NCI-H2081 (cell line): ENCODE measurements at regions not wholly inside any gene's neighbourhood (a gene's known extent, or its start where the extent isn't known, plus 50 kb on each side); places are given as distances from the start of the nearest gene placed in this dataset.
A peak's percentile ranks its signal among the peaks of the same experiment; 100 is the strongest.

Source experiments
- DNase-seq, 2 experiments: peaks; one replicate each; lab custom pipeline; 2025; lab: John Stamatoyannopoulos, UW

DNA sequence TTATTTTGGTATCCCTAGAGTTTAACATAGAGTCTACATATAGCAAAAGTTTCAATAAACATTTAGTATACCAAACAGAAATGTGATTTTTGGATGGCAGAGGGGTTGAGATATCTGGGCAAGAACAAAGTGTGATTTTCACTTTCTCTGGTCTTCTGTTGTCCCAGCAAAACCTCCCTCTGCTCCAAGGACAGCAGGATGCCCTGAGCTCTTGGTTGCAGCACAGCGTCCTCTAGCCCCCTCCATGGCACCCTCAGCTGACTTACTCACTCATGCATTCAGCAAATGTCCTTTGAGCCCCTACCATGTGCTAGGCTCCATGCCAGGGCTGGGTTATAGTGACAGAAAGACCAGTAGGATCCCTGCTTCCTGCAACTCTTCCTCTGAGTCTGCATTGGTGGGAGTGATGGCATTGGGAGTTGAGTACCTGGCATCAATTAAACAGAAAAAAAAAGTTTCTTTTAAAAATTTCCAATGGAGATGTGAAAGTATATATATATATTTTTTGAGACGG lies 104.8 kb upstream of the UBL3 start:
- DNase-seq: no peak

DNA sequence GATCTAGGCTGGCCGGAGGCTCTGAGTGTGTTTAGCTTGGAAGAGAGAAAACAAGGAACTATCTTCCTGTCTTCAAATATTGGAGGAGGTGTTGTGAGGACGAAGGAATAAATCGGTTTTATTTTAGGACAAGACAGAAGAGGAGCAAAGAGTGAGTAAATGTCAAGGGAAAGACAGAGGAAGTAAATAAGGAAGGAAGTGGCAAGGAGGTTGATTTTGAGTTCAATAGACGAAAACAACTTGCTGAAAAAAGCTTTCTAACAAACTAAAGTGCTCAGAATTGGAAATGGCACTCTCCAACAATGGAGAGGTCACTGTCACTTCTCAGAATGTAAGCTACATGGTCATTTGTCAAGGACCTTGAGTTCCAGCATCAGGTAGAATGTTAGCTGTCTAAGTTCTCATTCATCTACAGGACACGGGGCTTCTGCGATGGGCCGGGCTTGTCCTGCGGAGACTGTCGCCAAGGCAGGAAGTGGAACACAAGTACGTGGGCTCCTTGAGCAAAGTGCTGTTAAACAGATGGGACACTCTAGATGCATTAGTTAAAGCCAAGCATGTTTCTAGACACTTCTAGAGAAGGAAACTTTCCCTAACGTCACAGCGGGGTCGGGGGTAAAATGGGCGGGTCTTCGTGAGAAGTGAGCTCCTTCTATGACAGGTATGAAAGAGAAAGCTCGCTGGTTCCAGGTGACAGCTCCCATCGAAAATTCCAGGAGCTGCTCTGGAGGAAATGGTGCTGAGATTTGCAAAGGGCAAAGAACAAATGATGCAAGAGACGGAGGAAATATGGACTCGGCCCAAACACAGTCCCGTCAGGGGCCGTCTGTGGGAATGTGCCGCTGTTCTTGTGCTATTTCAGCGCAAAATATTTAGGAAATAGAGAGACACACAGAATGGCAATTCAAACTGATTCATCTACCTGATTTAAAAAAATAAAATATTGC lies 103.9 kb upstream of the UBL3 start:
- no peak for DNase-seq

- no peak for DNase-seq
These were observed 103.1 kb upstream of the UBL3 start for GRCh38 chr13:29953542-29953941.

DNA sequence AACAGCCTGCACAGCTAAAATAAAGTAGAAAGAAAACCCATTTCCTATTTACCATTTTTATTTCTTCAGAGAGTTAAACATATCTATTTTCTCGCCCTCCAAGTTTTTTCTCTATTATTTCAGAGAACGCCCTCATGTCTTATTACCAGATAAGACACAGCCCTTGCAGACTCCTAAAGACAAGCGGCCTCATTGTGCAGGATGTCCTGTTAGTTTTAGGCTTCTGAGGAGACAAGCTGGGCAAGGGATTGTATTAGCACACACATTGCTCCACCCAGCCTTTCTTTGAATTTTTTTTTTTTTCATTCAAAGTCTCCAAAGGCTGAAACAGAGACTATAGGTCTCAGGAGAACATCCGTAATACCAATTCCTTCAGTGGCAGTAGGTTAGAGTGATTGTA lies 101.8 kb upstream of the UBL3 start:
- DNase-seq: no peak

- DNase-seq: no peak
These were observed 98.4 kb upstream of the UBL3 start for GRCh38 chr13:29948791-29949190.

DNA sequence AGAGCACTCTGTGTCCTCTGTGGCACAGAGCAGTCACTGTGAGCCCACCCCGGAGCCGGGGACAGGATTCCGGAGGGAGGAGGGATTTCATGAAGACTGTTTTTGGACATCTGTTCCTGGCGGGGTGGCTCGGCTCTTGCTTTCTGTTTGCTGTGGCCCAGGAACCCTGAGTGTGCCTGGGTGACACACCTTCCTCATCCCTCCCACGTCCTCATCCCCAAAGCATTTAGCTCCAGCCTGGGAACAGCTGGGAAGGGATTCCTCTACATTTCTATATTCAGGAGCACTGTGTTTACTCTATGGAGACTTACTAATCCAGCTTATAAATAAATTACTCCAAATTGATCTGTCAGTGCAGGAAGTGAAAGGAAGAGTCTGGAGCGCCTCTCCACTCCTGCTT lies 97.8 kb upstream of the UBL3 start:
- no peak for DNase-seq

DNA sequence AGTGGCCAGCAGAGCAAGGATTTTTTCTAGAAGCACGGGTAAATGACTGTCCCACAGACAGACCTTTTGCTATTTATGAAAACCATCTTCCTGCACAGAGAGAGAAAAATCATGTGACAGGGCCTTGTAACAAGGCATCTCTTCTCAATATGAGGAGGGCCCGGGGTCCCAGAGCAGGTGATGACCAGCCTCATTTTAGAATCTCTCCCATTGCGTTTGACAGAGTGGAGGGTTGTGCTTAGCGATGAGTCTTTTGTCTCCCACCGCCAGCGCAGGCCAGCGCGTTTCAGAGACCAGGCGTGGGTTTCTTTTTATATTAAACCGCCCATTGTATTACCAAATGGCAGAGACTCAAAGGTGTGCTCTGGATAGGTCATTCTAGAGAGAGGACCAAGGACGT lies 97.4 kb upstream of the UBL3 start:
- no peak for DNase-seq

DNA sequence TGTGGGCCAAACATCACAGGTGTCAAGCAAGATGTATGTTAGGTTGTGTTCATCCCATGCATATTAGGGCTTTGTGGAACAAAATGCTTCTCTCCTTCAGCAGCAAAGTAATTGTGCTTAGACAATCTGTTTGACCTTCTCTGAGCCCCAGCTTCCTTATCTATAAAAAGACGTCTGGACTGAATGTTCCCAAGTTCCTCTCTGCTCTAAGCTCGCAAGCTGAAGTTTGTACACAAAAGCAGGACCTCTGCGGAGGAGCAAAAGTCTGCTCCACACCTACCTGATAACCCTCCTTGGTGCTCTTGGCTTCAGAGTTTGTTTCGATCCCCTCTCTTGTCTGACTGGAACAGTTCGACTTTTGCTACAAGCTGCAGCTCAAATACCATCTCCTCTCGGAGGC lies 95.7 kb upstream of the UBL3 start:
- no peak for DNase-seq

DNA sequence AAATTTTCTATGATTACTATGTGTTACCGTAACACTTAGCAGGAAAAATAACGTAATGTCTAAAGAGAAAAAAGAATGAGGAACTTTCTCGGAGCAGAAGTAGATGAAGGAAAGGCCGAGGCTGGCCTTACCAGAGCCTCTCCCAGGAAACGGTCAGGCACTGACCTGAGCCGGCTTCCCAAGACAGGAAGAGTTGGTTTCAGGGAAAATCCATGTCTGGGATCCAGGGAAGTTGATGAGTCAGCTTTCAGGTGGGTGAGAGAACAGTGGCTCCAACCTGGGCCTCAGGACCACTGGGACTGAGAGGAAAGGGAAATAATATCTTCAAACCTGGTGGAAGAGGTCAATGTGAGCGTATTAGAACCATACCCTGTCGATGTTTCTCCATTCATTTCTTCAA lies 93.3 kb upstream of the UBL3 start:
- no peak for DNase-seq

DNA sequence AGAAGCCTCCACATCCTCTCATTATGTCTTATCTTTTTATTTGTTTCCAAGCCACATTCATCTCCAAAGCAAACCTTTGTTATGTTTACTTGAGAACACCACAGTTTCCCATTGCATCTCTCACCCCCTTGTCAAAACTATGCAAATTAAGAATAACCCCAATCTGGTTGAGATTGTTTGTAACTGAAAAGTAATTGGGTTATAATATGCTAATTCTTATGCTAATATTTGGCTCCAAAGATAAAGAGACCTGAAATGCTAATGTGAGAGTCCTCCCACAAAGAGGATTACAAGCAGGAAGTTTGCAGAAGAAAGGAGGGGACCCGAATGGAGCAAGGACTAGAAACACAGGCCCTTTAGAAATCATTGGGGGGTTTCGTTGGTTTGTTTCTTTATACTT lies 92.9 kb upstream of the UBL3 start:
- DNase-seq: no peak

DNA sequence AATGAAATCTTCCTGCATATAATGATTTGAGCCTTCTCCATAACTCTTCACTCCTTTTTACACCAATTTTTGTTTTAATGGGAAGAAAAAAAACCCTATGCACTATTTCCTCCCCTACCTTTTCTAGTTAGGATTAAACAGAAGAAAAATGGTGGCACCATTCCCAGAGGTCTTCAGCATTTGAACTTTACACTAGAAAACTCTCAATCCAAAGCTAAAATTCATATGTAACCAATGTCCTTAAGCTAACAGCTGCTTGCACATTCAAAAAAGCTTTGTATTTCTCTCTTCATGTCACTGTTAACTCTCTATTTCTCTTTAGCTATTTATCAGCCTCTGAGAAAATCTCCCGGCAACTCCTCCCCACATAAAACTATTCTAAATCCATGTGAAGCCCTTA lies 90.3 kb upstream of the UBL3 start:
- DNase-seq: no peak

GRCh38 chr13:29939158-29939557 lies 88.7 kb upstream of the UBL3 start:
- no peak for DNase-seq

DNA sequence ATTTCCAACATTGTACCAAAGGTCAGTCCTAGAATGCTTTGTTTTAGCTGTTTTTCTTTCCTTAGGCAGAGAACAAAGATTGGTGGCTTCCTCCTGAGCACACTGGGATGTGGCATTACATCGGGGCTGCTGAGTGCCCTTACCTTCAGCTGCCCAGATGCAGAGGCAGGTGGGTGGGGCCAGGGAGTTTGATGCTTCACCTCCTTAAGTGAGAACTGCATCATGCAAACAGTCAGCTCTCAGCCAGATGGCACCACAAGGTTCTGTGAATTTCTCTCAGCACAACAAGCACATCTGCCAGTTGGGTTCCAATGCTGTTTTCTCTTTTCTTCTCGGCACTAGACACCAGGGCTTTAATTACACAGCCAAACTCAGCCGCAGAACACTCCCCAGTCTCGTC lies 87.4 kb upstream of the UBL3 start:
- DNase-seq: no peak

DNA sequence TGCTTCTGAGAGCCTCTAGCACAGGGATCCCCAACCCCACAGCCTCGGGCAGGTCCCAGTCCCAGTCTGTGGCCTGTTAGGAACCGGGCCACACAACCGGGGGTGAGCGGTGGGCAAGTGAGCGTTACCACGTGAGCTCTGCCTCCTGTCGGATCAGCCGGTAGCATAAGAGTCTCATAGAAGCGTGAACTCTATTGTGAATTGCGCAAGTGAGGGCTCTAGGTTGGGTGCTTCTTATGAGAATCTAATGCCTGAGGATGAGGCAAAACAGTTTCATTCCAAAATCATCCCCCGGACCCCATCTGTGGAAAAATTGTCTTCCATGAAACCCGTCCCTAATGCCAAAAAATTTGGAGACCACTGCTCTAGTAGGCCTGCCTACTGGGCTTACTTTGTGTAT lies 87.0 kb upstream of the UBL3 start:
- no peak for DNase-seq

DNA sequence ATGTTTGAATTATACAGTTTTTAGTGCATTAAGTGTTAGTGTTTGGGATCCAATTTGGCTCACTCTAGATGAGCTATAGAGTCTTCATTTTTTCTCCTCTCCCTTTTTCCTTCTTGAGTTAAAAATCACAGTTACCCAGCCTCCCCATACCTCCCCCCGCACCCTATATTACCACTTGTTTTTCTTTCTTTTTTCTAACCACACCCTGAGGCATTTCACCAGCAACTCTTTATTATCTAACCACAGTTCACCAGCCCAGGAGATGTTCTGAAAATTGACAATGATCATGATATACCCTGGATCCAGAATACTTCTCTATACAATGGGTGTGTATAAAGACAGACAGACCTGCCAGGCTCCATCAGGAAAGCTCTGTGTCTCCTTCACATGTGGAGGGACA lies 86.5 kb upstream of the UBL3 start:
- DNase-seq: no peak

DNA sequence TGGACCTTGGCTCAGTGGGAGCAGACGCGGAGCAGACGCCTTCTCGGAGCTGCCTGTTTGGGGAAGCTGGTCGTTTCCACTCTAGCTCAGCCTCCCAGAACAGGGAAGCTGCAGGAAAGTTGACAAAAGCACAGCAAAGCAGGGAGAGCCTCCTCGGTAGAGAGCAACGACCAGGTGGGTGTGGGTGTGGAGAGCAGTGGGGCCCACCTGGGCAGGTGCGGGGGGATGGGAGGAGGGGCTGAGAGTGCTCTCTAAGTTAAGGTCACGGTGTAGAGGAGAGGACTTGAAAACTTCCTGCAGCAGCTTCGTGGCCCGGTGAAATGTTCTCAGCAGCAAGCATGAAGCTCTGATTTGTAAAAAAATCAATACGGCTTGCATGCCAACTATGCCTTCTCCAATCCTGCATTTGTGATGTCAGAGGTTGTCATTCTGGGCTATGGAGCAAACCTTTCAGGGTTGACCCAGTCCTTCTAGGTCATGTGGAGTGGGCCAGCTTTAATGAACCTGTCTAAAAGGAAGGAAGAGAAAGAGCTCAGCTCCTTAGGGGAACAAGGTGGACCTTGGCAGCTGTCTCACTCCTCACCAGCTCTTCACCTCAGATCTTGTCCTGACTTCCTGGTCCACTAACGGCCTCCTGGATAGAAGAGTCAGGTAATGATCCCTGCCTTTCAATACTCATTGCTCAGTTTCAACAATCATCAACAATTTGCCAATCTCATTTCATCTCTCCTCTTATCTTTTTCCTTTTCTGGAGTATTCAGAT lies 85.8 kb upstream of the UBL3 start:
- peak in 1 of 2 experiments; percentile 24 for DNase-seq

- DNase-seq: peak; percentile 24 to 48
These were observed 85.0 kb upstream of the UBL3 start for GRCh38 chr13:29935309-29935981.

- DNase-seq: peak in 1 of 2 experiments; percentile 40
These were observed 84.3 kb upstream of the UBL3 start for GRCh38 chr13:29934531-29935308.

GRCh38 chr13:29933401-29933800 lies 83.0 kb upstream of the UBL3 start:
- no peak for DNase-seq

- DNase-seq: no peak
These were observed 81.3 kb upstream of the UBL3 start for GRCh38 chr13:29931696-29932095.

DNA sequence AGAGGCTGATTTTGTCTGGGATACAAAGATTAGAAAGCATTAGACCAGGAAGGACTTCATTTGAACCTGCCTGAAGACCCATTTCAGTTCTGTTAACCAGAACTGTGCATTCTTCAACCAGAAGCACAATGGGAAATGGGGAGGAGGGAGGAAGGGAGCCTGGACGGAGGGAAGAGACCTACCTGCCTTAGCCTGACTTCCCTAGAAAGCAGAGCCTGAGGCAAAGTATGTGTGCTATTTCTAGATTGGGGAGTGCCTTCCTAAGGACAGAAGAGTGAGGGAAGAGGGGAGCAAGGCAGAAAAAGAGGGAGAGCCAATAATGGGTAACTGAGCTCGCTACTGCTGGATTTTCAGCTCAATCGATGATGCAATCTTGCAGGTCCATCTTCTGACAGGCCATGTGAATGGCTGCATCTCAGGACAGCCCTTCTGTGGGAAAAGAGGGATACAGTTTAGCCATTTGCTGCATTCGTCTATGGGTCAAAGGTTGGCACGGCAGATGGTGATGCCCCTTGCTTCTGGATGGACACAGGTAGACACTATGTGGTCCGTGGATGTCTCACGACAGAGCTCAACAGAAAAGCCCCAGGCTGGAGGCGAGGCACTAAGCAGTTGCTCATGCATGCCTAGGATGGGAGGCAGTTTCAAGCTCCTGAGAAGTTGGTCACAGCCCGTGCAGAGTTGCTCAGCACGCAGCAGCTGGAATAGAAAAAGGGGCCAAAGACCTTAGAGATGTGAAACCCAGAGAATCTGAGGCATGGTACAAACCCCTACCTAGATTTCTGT lies 78.8 kb upstream of the UBL3 start:
- DNase-seq: no peak
